ENCODE measurements at regions not wholly inside any gene's neighbourhood (a gene's known extent, or its start where the extent isn't known, plus 50 kb on each side); places are given as distances from the start of the nearest gene placed in this dataset.

GRCh38 chr6:80942911-80943310, 809.6 kb downstream of the TENT5A start:
- Histone ChIP-seq H3K36me3 (replicated peaks; ENCODE audit: insufficient read depth, low read depth) (no peaks in the 10 kb centered on the region), H3K4me1 (ENCODE audit: insufficient read depth) (no peaks in the 10 kb centered on the region)
- DNase-seq (ENCODE audit: low spot score): no peak

GRCh38 chr6:80940976-80941375, 811.5 kb downstream of the TENT5A start:
- Histone ChIP-seq H3K27me3 (no peaks in the 10 kb centered on the region), H3K9me2 (replicated peaks; ENCODE audit: insufficient read depth) (no peaks in the 10 kb centered on the region), H2AFZ (no peak overlapping the region), H3K27ac (no peak overlapping the region), H3K79me2 (no peaks in the 10 kb centered on the region), H3K4me3 (no peak overlapping the region), H4K20me1 (ENCODE audit: insufficient read depth, poor library complexity, severe bottlenecking) (no peaks in the 10 kb centered on the region), H3K4me1 (ENCODE audit: insufficient read depth) (no peaks in the 10 kb centered on the region), H3K9me3 (ENCODE audit: low read depth) (no peaks in the 10 kb centered on the region), H3K36me3 (replicated peaks; ENCODE audit: insufficient read depth, low read depth) (no peaks in the 10 kb centered on the region), H3K4me2 (no peak overlapping the region)
- DNase-seq (ENCODE audit: low spot score): no peak
- TF ChIP-seq CTCF (IDR thresholded peaks at IDR 0.05; ENCODE audit: poor library complexity) (no peak), EZH2 (IDR thresholded peaks at IDR 0.05; ENCODE audit: borderline replicate concordance) (no peak), EZH2phosphoT487 (IDR thresholded peaks at IDR 0.05; ENCODE audit: low read depth, severe bottlenecking, unreplicated experiment) (no peak)
- WGBS (ENCODE audit: low lambda C conversion rate, missing lambda C conversion rate): 95% methylated on average over 1 of the region's 1 CpG

More at GRCh38 chr6:80942911-80943310, 809.6 kb downstream of the TENT5A start:
- TF ChIP-seq EZH2 (IDR thresholded peaks at IDR 0.05; ENCODE audit: borderline replicate concordance) (no peak), EZH2phosphoT487 (IDR thresholded peaks at IDR 0.05; ENCODE audit: low read depth, severe bottlenecking, unreplicated experiment) (no peak), CTCF (IDR thresholded peaks at IDR 0.05; ENCODE audit: poor library complexity) (no peak)
- H3K27me3 ChIP-seq: no peaks in the 10 kb centered on the region
- H3K9me3 ChIP-seq (ENCODE audit: low read depth): no peaks in the 10 kb centered on the region
- H3K4me2 ChIP-seq: no peak overlapping the region
- no peak overlapping the region for H3K4me3 ChIP-seq
- H3K27ac ChIP-seq: no peak overlapping the region
- 84% methylated on average over 1 of the region's 1 CpG for WGBS (ENCODE audit: low lambda C conversion rate, missing lambda C conversion rate)
- H3K9me2 ChIP-seq (replicated peaks; ENCODE audit: insufficient read depth): no peaks in the 10 kb centered on the region
- H3K79me2 ChIP-seq: no peaks in the 10 kb centered on the region
- H4K20me1 ChIP-seq (ENCODE audit: insufficient read depth, poor library complexity, severe bottlenecking): no peaks in the 10 kb centered on the region
- no peak overlapping the region for H2AFZ ChIP-seq

GRCh38 chr6:80940571-80940970, 811.9 kb downstream of the TENT5A start:
- Histone ChIP-seq H2AFZ (no peak overlapping the region), H3K27me3 (no peaks in the 10 kb centered on the region), H3K9me3 (ENCODE audit: low read depth) (no peaks in the 10 kb centered on the region), H3K27ac (no peak overlapping the region), H4K20me1 (ENCODE audit: insufficient read depth, poor library complexity, severe bottlenecking) (no peaks in the 10 kb centered on the region), H3K4me3 (no peak overlapping the region), H3K4me2 (no peak overlapping the region), H3K79me2 (no peaks in the 10 kb centered on the region), H3K9me2 (replicated peaks; ENCODE audit: insufficient read depth) (no peaks in the 10 kb centered on the region), H3K4me1 (ENCODE audit: insufficient read depth) (no peaks in the 10 kb centered on the region), H3K36me3 (replicated peaks; ENCODE audit: insufficient read depth, low read depth) (no peaks in the 10 kb centered on the region)
- no peak for DNase-seq (ENCODE audit: low spot score)
- TF ChIP-seq EZH2 (IDR thresholded peaks at IDR 0.05; ENCODE audit: borderline replicate concordance): no peak
- no peak for TF ChIP-seq EZH2phosphoT487 (IDR thresholded peaks at IDR 0.05; ENCODE audit: low read depth, severe bottlenecking, unreplicated experiment)
- no peak for TF ChIP-seq CTCF (IDR thresholded peaks at IDR 0.05; ENCODE audit: poor library complexity)
- WGBS (ENCODE audit: low lambda C conversion rate, missing lambda C conversion rate): 57% methylated on average over 1 of the region's 1 CpG

GRCh38 chr6:80939898-80940297, 812.6 kb downstream of the TENT5A start:
- no peaks in the 10 kb centered on the region for H3K4me1 ChIP-seq (ENCODE audit: insufficient read depth)
- no peaks in the 10 kb centered on the region for H3K9me2 ChIP-seq (replicated peaks; ENCODE audit: insufficient read depth)
- H3K4me3 ChIP-seq: no peak overlapping the region
- no peak overlapping the region for H3K4me2 ChIP-seq
- no peak overlapping the region for H2AFZ ChIP-seq
- no peak overlapping the region for H3K27ac ChIP-seq
- H3K9me3 ChIP-seq (ENCODE audit: low read depth): no peaks in the 10 kb centered on the region
- no peak for DNase-seq (ENCODE audit: low spot score)
- H3K27me3 ChIP-seq: no peaks in the 10 kb centered on the region
- TF ChIP-seq CTCF (IDR thresholded peaks at IDR 0.05; ENCODE audit: poor library complexity): no peak
- no peak for TF ChIP-seq EZH2 (IDR thresholded peaks at IDR 0.05; ENCODE audit: borderline replicate concordance)
- no peak for TF ChIP-seq EZH2phosphoT487 (IDR thresholded peaks at IDR 0.05; ENCODE audit: low read depth, severe bottlenecking, unreplicated experiment)
- no peaks in the 10 kb centered on the region for H4K20me1 ChIP-seq (ENCODE audit: insufficient read depth, poor library complexity, severe bottlenecking)
- H3K36me3 ChIP-seq (replicated peaks; ENCODE audit: insufficient read depth, low read depth): no peaks in the 10 kb centered on the region
- H3K79me2 ChIP-seq: no peaks in the 10 kb centered on the region

All from hepatocyte (in vitro differentiated cells).